Thoracic aorta (tissue), 2 donors: ENCODE measurements at regions not wholly inside any gene's neighbourhood (a gene's known extent, or its start where the extent isn't known, plus 50 kb on each side); places are given as distances from the start of the nearest gene placed in this dataset.

Experiments
- ATAC-seq: fragments of 150-250 bp; one replicate; pipeline ENCODE4 v1.8.0; 2017; ENCODE audit warnings: low read depth; ENCODE audit not compliant: insufficient number of reproducible peaks, low FRiP score
- DNase-seq: peaks from one replicate; pipeline ENCODE4 v3.0.0-alpha.2; 2020; ENCODE audit warnings: low spot score
- H3K27ac ChIP-seq, 2 donors: fragments of 200-600 bp; sonication (generic); 1 replicate in 1 of 2; 2 replicates in 1 of 2; pipeline ENCODE4 v1.5.1; 2016; ENCODE audit warnings: mild to moderate bottlenecking in 2 of 2, moderate library complexity in 2 of 2
- H3K27me3 ChIP-seq: fragments of 200-600 bp; sonication (generic); replicated peaks from 2 replicates; pipeline ENCODE4 v1.6.0; 2016; ENCODE audit warnings: mild to moderate bottlenecking; ENCODE audit not compliant: insufficient read depth
- H3K36me3 ChIP-seq: fragments of 200-600 bp; sonication (generic); one replicate; pipeline ENCODE4 v1.5.1; 2016
- H3K4me1 ChIP-seq, 2 donors: fragments of 200-600 bp; sonication (generic); 1 replicate in 1 of 2; 2 replicates in 1 of 2; pipeline versions ENCODE4 v1.5.1 to v1.6.0; 2016; ENCODE audit warnings: low read depth in 2 of 2, mild to moderate bottlenecking in 1 of 2; ENCODE audit not compliant: control insufficient read depth in 1 of 2
- H3K4me3 ChIP-seq: fragments of 200-600 bp; sonication (generic); 2 replicates; pipeline ENCODE4 v1.5.1; 2016; ENCODE audit warnings: mild to moderate bottlenecking
- H3K9me3 ChIP-seq: fragments of 200-600 bp; sonication (generic); 2 replicates; pipeline ENCODE4 v1.5.1; 2016
- TF ChIP-seq, protein P1 (sequence below): fragments of 200-600 bp; sonication (generic); IDR thresholded peaks from one replicate; pipeline ENCODE4 v1.5.1; 2019; ENCODE audit warnings: antibody characterized with exemption

- Histone ChIP-seq H3K27ac (no peak overlapping the region), H3K9me3 (no peaks in the 10 kb centered on the region), H3K36me3 (no peaks in the 10 kb centered on the region), H3K27me3 (no peaks in the 10 kb centered on the region), H3K4me1 (no peaks in the 10 kb centered on the region), H3K4me3 (no peak overlapping the region)
- ATAC-seq, result no peak
- TF ChIP-seq, protein P1, sequence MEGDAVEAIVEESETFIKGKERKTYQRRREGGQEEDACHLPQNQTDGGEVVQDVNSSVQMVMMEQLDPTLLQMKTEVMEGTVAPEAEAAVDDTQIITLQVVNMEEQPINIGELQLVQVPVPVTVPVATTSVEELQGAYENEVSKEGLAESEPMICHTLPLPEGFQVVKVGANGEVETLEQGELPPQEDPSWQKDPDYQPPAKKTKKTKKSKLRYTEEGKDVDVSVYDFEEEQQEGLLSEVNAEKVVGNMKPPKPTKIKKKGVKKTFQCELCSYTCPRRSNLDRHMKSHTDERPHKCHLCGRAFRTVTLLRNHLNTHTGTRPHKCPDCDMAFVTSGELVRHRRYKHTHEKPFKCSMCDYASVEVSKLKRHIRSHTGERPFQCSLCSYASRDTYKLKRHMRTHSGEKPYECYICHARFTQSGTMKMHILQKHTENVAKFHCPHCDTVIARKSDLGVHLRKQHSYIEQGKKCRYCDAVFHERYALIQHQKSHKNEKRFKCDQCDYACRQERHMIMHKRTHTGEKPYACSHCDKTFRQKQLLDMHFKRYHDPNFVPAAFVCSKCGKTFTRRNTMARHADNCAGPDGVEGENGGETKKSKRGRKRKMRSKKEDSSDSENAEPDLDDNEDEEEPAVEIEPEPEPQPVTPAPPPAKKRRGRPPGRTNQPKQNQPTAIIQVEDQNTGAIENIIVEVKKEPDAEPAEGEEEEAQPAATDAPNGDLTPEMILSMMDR, result no peak
- no peak for DNase-seq
Observed at GRCh38 chr1:238119861-238120260, 229.1 kb upstream of the ZP4 start.

DNA sequence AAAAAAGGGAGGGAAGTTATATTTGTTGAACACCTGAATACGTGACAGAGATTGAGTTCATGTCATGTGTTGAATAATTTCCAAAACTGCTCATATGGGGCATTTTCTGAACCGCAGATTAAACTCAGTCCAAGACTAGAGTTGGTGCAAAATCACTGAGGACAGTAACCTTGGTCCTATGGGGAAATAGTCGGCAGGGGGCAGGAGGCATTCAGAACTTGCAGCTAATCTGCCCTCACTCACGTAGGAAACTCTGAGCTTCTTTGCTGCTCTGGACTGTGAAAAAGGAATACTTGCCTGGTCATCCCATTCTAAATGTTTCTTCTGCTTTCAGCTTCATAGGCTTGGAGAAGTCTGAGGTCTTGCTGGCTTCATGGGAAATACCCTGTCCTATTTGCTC is 228.3 kb upstream of the ZP4 start:
- Histone ChIP-seq H3K4me3 (no peak overlapping the region), H3K27me3 (no peaks in the 10 kb centered on the region), H3K4me1 (no peaks in the 10 kb centered on the region), H3K36me3 (no peaks in the 10 kb centered on the region), H3K9me3 (no peaks in the 10 kb centered on the region), H3K27ac (no peak overlapping the region)
- DNase-seq (no peak), ATAC-seq (no peak)
- TF ChIP-seq, protein P1, result no peak

GRCh38 chr1:238115852-238116251 is 225.1 kb upstream of the ZP4 start:
- no peaks in the 10 kb centered on the region for H3K9me3 ChIP-seq
- no peak overlapping the region for H3K27ac ChIP-seq
- DNase-seq (no peak), ATAC-seq (no peak)
- no peaks in the 10 kb centered on the region for H3K27me3 ChIP-seq
- H3K4me3 ChIP-seq, result no peak overlapping the region
- TF ChIP-seq, protein P1, result no peak
- H3K36me3 ChIP-seq, result no peaks in the 10 kb centered on the region
- no peaks in the 10 kb centered on the region for H3K4me1 ChIP-seq

DNA sequence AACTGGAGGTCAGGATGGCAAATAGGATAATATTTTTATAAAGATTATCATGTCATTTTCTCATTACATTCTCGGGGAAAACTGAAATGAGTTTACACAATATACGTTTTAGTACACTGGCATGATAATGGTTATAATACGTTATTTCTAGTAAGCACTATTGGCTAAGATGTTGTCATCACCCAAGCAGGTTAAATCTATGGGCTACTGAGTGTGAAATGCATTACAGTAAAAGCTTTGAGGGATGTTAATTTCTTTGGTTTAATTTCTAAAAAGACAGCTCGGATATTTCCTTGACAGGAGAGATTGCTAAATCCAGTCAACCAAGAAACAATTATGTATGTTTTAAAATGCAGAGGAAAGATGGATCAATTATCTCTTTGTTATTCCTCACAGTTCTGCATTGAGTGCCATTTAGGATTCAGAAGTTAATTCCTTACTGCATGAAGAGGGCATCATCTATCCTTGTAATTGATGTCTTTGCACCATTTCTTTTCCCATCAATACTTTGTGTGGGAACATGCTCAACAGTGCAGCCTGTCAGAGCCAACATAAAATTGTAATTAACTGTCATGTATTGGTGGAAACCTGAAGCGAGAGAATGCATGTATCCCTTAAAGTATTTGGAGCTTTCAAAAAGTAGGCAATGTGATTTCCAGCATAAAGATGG is 222.4 kb upstream of the ZP4 start:
- no peak overlapping the region for H3K27ac ChIP-seq
- H3K27me3 ChIP-seq, result no peaks in the 10 kb centered on the region
- H3K9me3 ChIP-seq, result no peaks in the 10 kb centered on the region
- DNase-seq (no peak), ATAC-seq (no peak)
- H3K4me3 ChIP-seq, result no peak overlapping the region
- TF ChIP-seq, protein P1, result no peak
- H3K36me3 ChIP-seq, result no peaks in the 10 kb centered on the region
- no peaks in the 10 kb centered on the region for H3K4me1 ChIP-seq

GRCh38 chr1:238111516-238111915 is 220.8 kb upstream of the ZP4 start:
- H3K4me3 ChIP-seq, result no peak overlapping the region
- no peaks in the 10 kb centered on the region for H3K27me3 ChIP-seq
- no peak for ATAC-seq
- H3K27ac ChIP-seq, result no peak overlapping the region
- no peak for DNase-seq
- no peaks in the 10 kb centered on the region for H3K4me1 ChIP-seq
- TF ChIP-seq, protein P1, result no peak
- no peaks in the 10 kb centered on the region for H3K36me3 ChIP-seq
- no peaks in the 10 kb centered on the region for H3K9me3 ChIP-seq
